ENCODE measurements at regions not wholly inside any gene's neighbourhood (a gene's known extent, or its start where the extent isn't known, plus 50 kb on each side); places are given as distances from the start of the nearest gene placed in this dataset.
"Not testable (repeated sequence)": the region's sequence is repeated elsewhere in the genome, so short reads cannot be mapped to it uniquely, and the experiment has no call there.

- no peak overlapping the region for H3K27ac ChIP-seq
- no peak for DNase-seq (ENCODE audit: low spot score)
- TF ChIP-seq CTCF (IDR thresholded peaks at IDR 0.05): no peak
- no peak overlapping the region for H3K4me3 ChIP-seq
Measured at GRCh38 chr5:169531631-169532030, 51.9 kb upstream of the SPDL1 start.

GRCh38 chr5:169527863-169528262, 55.7 kb upstream of the SPDL1 start:
- Histone ChIP-seq H3K27ac (no peak overlapping the region), H3K4me3 (no peak overlapping the region)
- DNase-seq (ENCODE audit: low spot score): no peak
- no peak for TF ChIP-seq CTCF (IDR thresholded peaks at IDR 0.05)

GRCh38 chr5:169527066-169527465, 56.5 kb upstream of the SPDL1 start:
- no peak for DNase-seq (ENCODE audit: low spot score)
- H3K27ac ChIP-seq: no peak overlapping the region
- no peak for TF ChIP-seq CTCF (IDR thresholded peaks at IDR 0.05)
- H3K4me3 ChIP-seq: no peak overlapping the region

- Histone ChIP-seq H3K4me3 (no peak overlapping the region), H3K27ac (no peak overlapping the region)
- TF ChIP-seq CTCF (IDR thresholded peaks at IDR 0.05): no peak
- DNase-seq (ENCODE audit: low spot score): no peak
Measured at GRCh38 chr5:169522851-169523250, 60.7 kb upstream of the SPDL1 start.

- no peak for DNase-seq (ENCODE audit: low spot score)
- Histone ChIP-seq H3K4me3 (peak overlapping the region; percentile 13), H3K27ac (no peak overlapping the region)
- TF ChIP-seq CTCF (IDR thresholded peaks at IDR 0.05): no peak
Measured at GRCh38 chr5:169521366-169521983, 62.1 kb upstream of the SPDL1 start.

- H3K4me3 ChIP-seq: no peak overlapping the region
- TF ChIP-seq CTCF (IDR thresholded peaks at IDR 0.05): no peak
Measured at GRCh38 chr5:169519358-169519757, 64.2 kb upstream of the SPDL1 start.

GRCh38 chr5:169518779-169519178, 64.8 kb upstream of the SPDL1 start:
- not testable (repeated sequence) for H3K27ac ChIP-seq; H3K4me3 ChIP-seq; DNase-seq (ENCODE audit: low spot score)

More at GRCh38 chr5:169519358-169519757, 64.2 kb upstream of the SPDL1 start:
- DNase-seq (ENCODE audit: low spot score): no peak
- no peak overlapping the region for H3K27ac ChIP-seq

Data from coronary artery (tissue), 2 donors.